BLaER1 treated with 17β-estradiol and CSF1 and Interleukin-3, amounts not matched to agents 10 nM and 100 nM (cell line): ENCODE measurements at regions not wholly inside any gene's neighbourhood (a gene's known extent, or its start where the extent isn't known, plus 50 kb on each side); places are given as distances from the start of the nearest gene placed in this dataset.
"Not testable (repeated sequence)": the region's sequence is repeated elsewhere in the genome, so short reads cannot be mapped to it uniquely, and the experiment has no call there.

Experiments
- H3K27ac ChIP-seq, 11 experiments: shearing (Covaris generic); formaldehyde crosslinking; 2 replicates each; pipeline ENCODE4 v1.8.1; 2022
- H3K27me3 ChIP-seq, 11 experiments: shearing (Covaris generic); formaldehyde crosslinking; 2 replicates each; pipeline ENCODE4 v1.8.1; 2022
- H3K36me3 ChIP-seq, 11 experiments: shearing (Covaris generic); formaldehyde crosslinking; 2 replicates each; pipeline ENCODE4 v1.8.1; 2022
- H3K4me1 ChIP-seq, 10 experiments: shearing (Covaris generic); formaldehyde crosslinking; 2 replicates each; pipeline ENCODE4 v1.8.1; 2022
- H3K4me2 ChIP-seq, 11 experiments: shearing (Covaris generic); formaldehyde crosslinking; 2 replicates each; pipeline ENCODE4 v1.8.1; 2022
- H3K4me3 ChIP-seq, 10 experiments: shearing (Covaris generic); formaldehyde crosslinking; 2 replicates each; pipeline ENCODE4 v1.8.1; 2022
- H3K9ac ChIP-seq, 11 experiments: shearing (Covaris generic); formaldehyde crosslinking; 2 replicates each; pipeline ENCODE4 v1.8.1; 2022
- H3K9me3 ChIP-seq, 11 experiments: shearing (Covaris generic); formaldehyde crosslinking; replicated peaks in 1 of 11; 2 replicates each; pipeline ENCODE4 v1.8.1; 2022
- H4K20me1 ChIP-seq, 11 experiments: shearing (Covaris generic); formaldehyde crosslinking; 2 replicates each; pipeline ENCODE4 v1.8.1; 2022
- Cebpa-rat ChIP-seq, 11 experiments: shearing (Covaris generic); IDR thresholded peaks; 2 replicates each; pipeline ENCODE4 v1.8.1; 2022

DNA sequence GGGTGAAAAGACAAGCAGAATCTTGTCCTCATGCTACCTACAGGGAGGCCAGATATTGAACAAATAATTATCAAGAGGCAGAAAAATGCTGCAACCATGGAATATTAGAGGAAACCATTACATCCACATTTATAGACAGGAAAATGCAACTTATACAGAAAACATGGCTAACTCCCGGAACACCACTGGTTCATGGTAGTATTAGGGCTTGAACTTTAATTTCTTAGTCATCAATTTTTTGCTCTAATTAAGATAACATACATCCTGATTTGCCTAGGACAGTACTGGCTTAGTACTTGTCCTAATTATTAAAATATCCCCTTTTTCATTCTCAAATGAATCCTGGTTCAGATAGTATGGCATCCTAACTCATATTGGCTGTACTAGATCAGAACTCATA is 76.3 kb upstream of the TGFBR2 start:
- Histone ChIP-seq H3K4me1 (peaks cover 0 to 2% (median under 1%) of the 10 kb centered on the region in 10 experiments; a peak in 8 of 20 replicates), H3K9me3 (peaks cover 0 to 13% (median 5%) of the 10 kb centered on the region in 11 experiments; a peak in 6 of 22 replicates), H3K27ac (no peak overlapping the region), H3K36me3 (no peaks in the 10 kb centered on the region), H3K4me3 (no peak overlapping the region), H4K20me1 (no peaks in the 10 kb centered on the region), H3K4me2 (no peak overlapping the region), H3K9ac (no peak overlapping the region), H3K27me3 (no peaks in the 10 kb centered on the region)
- no peak for TF ChIP-seq Cebpa-rat (IDR thresholded peaks at IDR 0.05)

- Histone ChIP-seq H3K9me3 (peaks cover 0 to 10% (median 4%) of the 10 kb centered on the region in 11 experiments; a peak in 3 of 22 replicates), H3K27me3 (no peaks in the 10 kb centered on the region), H3K9ac (no peak overlapping the region), H4K20me1 (no peaks in the 10 kb centered on the region), H3K4me2 (no peak overlapping the region), H3K4me1 (no peaks in the 10 kb centered on the region), H3K36me3 (no peaks in the 10 kb centered on the region), H3K4me3 (no peak overlapping the region), H3K27ac (no peak overlapping the region)
- TF ChIP-seq Cebpa-rat (IDR thresholded peaks at IDR 0.05): no peak
Observed at GRCh38 chr3:30531017-30531570, 75.3 kb upstream of the TGFBR2 start.

GRCh38 chr3:30535525-30535924 is 70.9 kb upstream of the TGFBR2 start:
- Histone ChIP-seq H3K9me3 (peaks cover 0 to 6% (median 0%) of the 10 kb centered on the region in 11 experiments; a peak in 3 of 22 replicates), H3K9ac (no peak overlapping the region), H3K4me2 (no peak overlapping the region), H3K36me3 (no peaks in the 10 kb centered on the region), H3K27me3 (no peaks in the 10 kb centered on the region), H3K27ac (no peak overlapping the region), H4K20me1 (no peaks in the 10 kb centered on the region), H3K4me3 (no peak overlapping the region), H3K4me1 (peaks cover 0 to 6% (median 0%) of the 10 kb centered on the region in 10 experiments; a peak in 1 of 20 replicates)
- no peak for TF ChIP-seq Cebpa-rat (IDR thresholded peaks at IDR 0.05)

GRCh38 chr3:30538791-30539190 is 67.6 kb upstream of the TGFBR2 start:
- Histone ChIP-seq H3K9me3 (peaks cover 0 to 10% (median 0%) of the 10 kb centered on the region in 11 experiments; a peak in 2 of 22 replicates), H3K9ac (no peak overlapping the region), H3K4me1 (peaks cover 0 to 6% (median 0%) of the 10 kb centered on the region in 10 experiments; a peak in 1 of 20 replicates), H3K4me2 (no peak overlapping the region), H3K27ac (no peak overlapping the region), H4K20me1 (no peaks in the 10 kb centered on the region), H3K36me3 (no peaks in the 10 kb centered on the region), H3K4me3 (no peak overlapping the region), H3K27me3 (no peaks in the 10 kb centered on the region)
- TF ChIP-seq Cebpa-rat (IDR thresholded peaks at IDR 0.05): no peak

- Histone ChIP-seq H3K9ac (no peak overlapping the region), H3K4me2 (no peak overlapping the region), H3K27me3 (no peaks in the 10 kb centered on the region), H3K4me1 (peaks cover 0 to 6% (median 0%) of the 10 kb centered on the region in 10 experiments; a peak in 1 of 20 replicates), H3K36me3 (no peaks in the 10 kb centered on the region), H3K27ac (no peak overlapping the region), H3K4me3 (no peak overlapping the region), H3K9me3 (peaks cover 0 to 10% (median 0%) of the 10 kb centered on the region in 11 experiments; a peak in 2 of 22 replicates), H4K20me1 (no peaks in the 10 kb centered on the region)
- TF ChIP-seq Cebpa-rat (IDR thresholded peaks at IDR 0.05): no peak
Observed at GRCh38 chr3:30539206-30539605, 67.2 kb upstream of the TGFBR2 start.

- no peak overlapping the region for H3K4me3 ChIP-seq
- no peak for TF ChIP-seq Cebpa-rat (IDR thresholded peaks at IDR 0.05)
- peaks cover 0 to 6% (median 0%) of the 10 kb centered on the region in 10 experiments; a peak in 1 of 20 replicates for H3K4me1 ChIP-seq
- H3K36me3 ChIP-seq: no peaks in the 10 kb centered on the region
- peaks cover 0 to 10% (median 0%) of the 10 kb centered on the region in 11 experiments; a peak in 2 of 22 replicates for H3K9me3 ChIP-seq
- no peak overlapping the region for H3K4me2 ChIP-seq
- no peaks in the 10 kb centered on the region for H3K27me3 ChIP-seq
- no peak overlapping the region for H3K27ac ChIP-seq
- no peak overlapping the region for H3K9ac ChIP-seq
- no peaks in the 10 kb centered on the region for H4K20me1 ChIP-seq
Observed at GRCh38 chr3:30539772-30540171, 66.6 kb upstream of the TGFBR2 start.

DNA sequence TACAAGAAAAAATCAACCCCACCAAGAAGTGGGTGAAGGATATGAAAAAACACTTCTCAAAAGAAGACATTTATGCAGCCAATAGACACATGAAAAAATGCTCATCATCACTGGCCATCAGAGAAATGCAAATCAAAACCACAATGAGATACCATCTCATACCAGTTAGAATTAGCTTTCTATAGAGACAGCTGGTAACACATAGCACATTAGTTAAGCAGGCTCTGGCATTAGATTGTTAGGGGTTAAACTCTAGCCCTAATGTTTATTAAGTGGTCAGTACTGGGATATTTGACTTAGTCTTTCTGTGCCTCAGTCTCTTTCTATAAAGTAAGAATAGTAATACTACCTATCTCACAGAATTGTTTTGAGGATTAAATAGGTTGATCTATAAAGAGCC is 65.2 kb upstream of the TGFBR2 start:
- H3K4me1 ChIP-seq, H4K20me1 ChIP-seq, H3K4me3 ChIP-seq, H3K27me3 ChIP-seq, H3K9ac ChIP-seq, H3K27ac ChIP-seq, H3K4me2 ChIP-seq, H3K9me3 ChIP-seq, H3K36me3 ChIP-seq: not testable (repeated sequence)

- TF ChIP-seq Cebpa-rat (IDR thresholded peaks at IDR 0.05): no peak
- Histone ChIP-seq H3K27me3 (no peaks in the 10 kb centered on the region), H3K4me1 (0 out of 20 replicates have a peak, but pooled peaks cover 0 to under 1% (median 0%) of the 10 kb centered on the region in 10 experiments), H3K4me2 (no peak overlapping the region), H3K4me3 (no peak overlapping the region), H3K9me3 (peaks cover 0 to 10% (median 0%) of the 10 kb centered on the region in 11 experiments; a peak in 2 of 22 replicates), H4K20me1 (no peaks in the 10 kb centered on the region), H3K27ac (no peak overlapping the region), H3K36me3 (no peaks in the 10 kb centered on the region), H3K9ac (no peak overlapping the region)
Observed at GRCh38 chr3:30542897-30543296, 63.5 kb upstream of the TGFBR2 start.

GRCh38 chr3:30544812-30545211 is 61.6 kb upstream of the TGFBR2 start:
- TF ChIP-seq Cebpa-rat (IDR thresholded peaks at IDR 0.05): no peak
- Histone ChIP-seq H4K20me1 (no peaks in the 10 kb centered on the region), H3K9me3 (peaks cover 0 to 17% (median 6%) of the 10 kb centered on the region in 11 experiments; a peak in 10 of 22 replicates), H3K4me3 (no peak overlapping the region), H3K9ac (no peak overlapping the region), H3K27ac (no peak overlapping the region), H3K36me3 (no peaks in the 10 kb centered on the region), H3K27me3 (no peaks in the 10 kb centered on the region), H3K4me1 (no peaks in the 10 kb centered on the region), H3K4me2 (no peak overlapping the region)

- Histone ChIP-seq H3K9ac (no peak overlapping the region), H3K27ac (no peak overlapping the region), H3K4me2 (no peak overlapping the region), H4K20me1 (no peaks in the 10 kb centered on the region), H3K9me3 (peaks cover 0 to 17% (median 6%) of the 10 kb centered on the region in 11 experiments; a peak in 10 of 22 replicates), H3K36me3 (no peaks in the 10 kb centered on the region), H3K4me1 (peaks cover 0 to 16% (median 10%) of the 10 kb centered on the region in 10 experiments; a peak in 14 of 20 replicates), H3K4me3 (no peak overlapping the region), H3K27me3 (no peaks in the 10 kb centered on the region)
- TF ChIP-seq Cebpa-rat (IDR thresholded peaks at IDR 0.05): no peak
Observed at GRCh38 chr3:30546934-30547333, 59.5 kb upstream of the TGFBR2 start.
